Fibroblast of lung (primary cell): ENCODE measurements at regions not wholly inside any gene's neighbourhood (a gene's known extent, or its start where the extent isn't known, plus 50 kb on each side); places are given as distances from the start of the nearest gene placed in this dataset.
"Not testable (repeated sequence)": the region's sequence is repeated elsewhere in the genome, so short reads cannot be mapped to it uniquely, and the experiment has no call there.

Experiments
- DNase-seq, 2 donors: peaks; one replicate each; pipeline versions ENCODE4 v3.0.0 to v3.0.0-alpha.2; 2010; ENCODE audit warnings: low read depth in 2 of 2
- H2AFZ ChIP-seq: 2 replicates; pipeline ENCODE4 v1.5.1; 2012; ENCODE audit warnings: low read length, control low read depth, inconsistent platforms
- H3K27ac ChIP-seq: 2 replicates; pipeline ENCODE4 v1.5.1; 2011; ENCODE audit warnings: low read length, control low read depth; ENCODE audit not compliant: insufficient read depth
- H3K27me3 ChIP-seq: 2 replicates; pipeline ENCODE4 v1.5.1; 2011; ENCODE audit warnings: mild to moderate bottlenecking, low read length; ENCODE audit not compliant: control insufficient read depth, insufficient read depth
- H3K36me3 ChIP-seq: 2 replicates; pipeline ENCODE4 v1.5.1; 2011; ENCODE audit warnings: low read length; ENCODE audit not compliant: control insufficient read depth, insufficient read depth
- H3K4me1 ChIP-seq: 2 replicates; pipeline ENCODE4 v1.5.1; 2011; ENCODE audit warnings: low read length; ENCODE audit not compliant: control insufficient read depth, insufficient read depth; ENCODE audit errors: extremely low read depth
- H3K4me2 ChIP-seq: 2 replicates; pipeline ENCODE4 v1.5.1; 2011; ENCODE audit warnings: low read length, control low read depth; ENCODE audit not compliant: insufficient read depth; ENCODE audit errors: extremely low read depth
- H3K4me3 ChIP-seq, 4 experiments: fragments of 200-600 bp in 1 of 4; sonication (generic) in 1 of 4; replicated peaks in 1 of 4; 2 replicates each; pipeline ENCODE4 v1.5.1; 2011 to 2016; ENCODE audit warnings: low read length in 4 of 4, low read depth in 3 of 4, mild to moderate bottlenecking in 3 of 4, control low read depth in 2 of 4, inconsistent platforms in 1 of 4, mixed read lengths in 1 of 4; ENCODE audit not compliant: insufficient read depth in 1 of 4; ENCODE audit errors: control extremely low read depth in 1 of 4
- H3K79me2 ChIP-seq: 2 replicates; pipeline ENCODE4 v1.5.1; 2012; ENCODE audit warnings: mild to moderate bottlenecking, low read length, inconsistent platforms; ENCODE audit not compliant: control insufficient read depth, insufficient read depth
- H3K9ac ChIP-seq: 2 replicates; pipeline ENCODE4 v1.5.1; 2011; ENCODE audit warnings: mild to moderate bottlenecking, low read length, control low read depth; ENCODE audit not compliant: insufficient read depth
- H3K9me3 ChIP-seq: 2 replicates; pipeline ENCODE4 v1.5.1; 2012; ENCODE audit warnings: low read depth, low read length; ENCODE audit not compliant: control insufficient read depth, insufficient read depth
- H4K20me1 ChIP-seq: 2 replicates; pipeline ENCODE4 v1.5.1; 2011; ENCODE audit warnings: low read length; ENCODE audit not compliant: control insufficient read depth, insufficient read depth; ENCODE audit errors: extremely low read depth
- CTCF ChIP-seq, 2 donors: IDR thresholded peaks in 1 of 2; conservative IDR thresholded peaks in 1 of 2; 1 replicate in 1 of 2; 2 replicates in 1 of 2; pipeline ENCODE4 v1.5.1; 2011 to 2012; ENCODE audit warnings: low read length in 2 of 2, control low read depth in 1 of 2, inconsistent platforms in 1 of 2, low read depth in 1 of 2, mild to moderate bottlenecking in 1 of 2
- EZH2 ChIP-seq: IDR thresholded peaks from 2 replicates; pipeline ENCODE4 v1.5.1; 2012; ENCODE audit warnings: low read length, control low read depth, mild to moderate bottlenecking; ENCODE audit errors: missing control alignments

GRCh38 chr3:11736136-11736833 is 92.6 kb upstream of the VGLL4 start:
- H3K27me3 ChIP-seq, result peaks cover 12% of the 10 kb centered on the region
- no peaks in the 10 kb centered on the region for H3K36me3 ChIP-seq
- H3K9ac ChIP-seq, result no peak overlapping the region
- H3K4me2 ChIP-seq, result no peak overlapping the region
- H3K79me2 ChIP-seq, result no peaks in the 10 kb centered on the region
- H3K9me3 ChIP-seq, result no peaks in the 10 kb centered on the region
- TF ChIP-seq EZH2 (no peak), CTCF (conservative IDR thresholded peaks at IDR 0.05 in 1 of 2, IDR thresholded peaks at IDR 0.05 in 1 of 2; ENCODE audit: low read depth in 1 of 2, low read length in 2 of 2) (no peak)
- H3K27ac ChIP-seq, result no peak overlapping the region
- DNase-seq, result no peak
- H4K20me1 ChIP-seq, result no peaks in the 10 kb centered on the region
- H2AFZ ChIP-seq, result no peak overlapping the region
- H3K4me3 ChIP-seq, result no peak overlapping the region
- H3K4me1 ChIP-seq, result no peaks in the 10 kb centered on the region

- no peak overlapping the region for H3K27ac ChIP-seq
- peaks cover 15% of the 10 kb centered on the region for H3K27me3 ChIP-seq
- H2AFZ ChIP-seq, result no peak overlapping the region
- H3K9me3 ChIP-seq, result no peaks in the 10 kb centered on the region
- H3K36me3 ChIP-seq, result no peaks in the 10 kb centered on the region
- no peaks in the 10 kb centered on the region for H3K79me2 ChIP-seq
- H4K20me1 ChIP-seq, result no peaks in the 10 kb centered on the region
- no peak overlapping the region for H3K4me2 ChIP-seq
- H3K9ac ChIP-seq, result no peak overlapping the region
- no peak for DNase-seq
- TF ChIP-seq EZH2, result no peak
- no peak for TF ChIP-seq CTCF (conservative IDR thresholded peaks at IDR 0.05 in 1 of 2, IDR thresholded peaks at IDR 0.05 in 1 of 2; ENCODE audit: low read depth in 1 of 2, low read length in 2 of 2)
- H3K4me3 ChIP-seq, result no peak overlapping the region
- H3K4me1 ChIP-seq, result no peaks in the 10 kb centered on the region
Observed at GRCh38 chr3:11735638-11736037, 91.9 kb upstream of the VGLL4 start.

GRCh38 chr3:11735111-11735510 is 91.4 kb upstream of the VGLL4 start:
- H4K20me1 ChIP-seq, H2AFZ ChIP-seq, H3K27ac ChIP-seq, H3K36me3 ChIP-seq, H3K4me3 ChIP-seq, H3K4me2 ChIP-seq, H3K4me1 ChIP-seq, H3K9ac ChIP-seq, H3K9me3 ChIP-seq, DNase-seq, H3K79me2 ChIP-seq: not testable (repeated sequence)
- peaks cover 15% of the 10 kb centered on the region for H3K27me3 ChIP-seq
